Activated CD4-positive, alpha-beta T cell treated with anti-CD3 and anti-CD28 coated beads, Interleukin-2, Interleukin-6, amounts not matched to agents 100 ng/mL and 50 ng/mL, durations not matched to agents 16 hours and 8 hours (primary cell): ENCODE measurements at regions not wholly inside any gene's neighbourhood (a gene's known extent, or its start where the extent isn't known, plus 50 kb on each side); places are given as distances from the start of the nearest gene placed in this dataset.
A peak's percentile ranks its signal among the peaks of the same experiment; 100 is the strongest.

ENCODE experiments used
- DNase-seq: peaks from one replicate; pipeline ENCODE4 v3.0.0-alpha.2; 2020

DNA sequence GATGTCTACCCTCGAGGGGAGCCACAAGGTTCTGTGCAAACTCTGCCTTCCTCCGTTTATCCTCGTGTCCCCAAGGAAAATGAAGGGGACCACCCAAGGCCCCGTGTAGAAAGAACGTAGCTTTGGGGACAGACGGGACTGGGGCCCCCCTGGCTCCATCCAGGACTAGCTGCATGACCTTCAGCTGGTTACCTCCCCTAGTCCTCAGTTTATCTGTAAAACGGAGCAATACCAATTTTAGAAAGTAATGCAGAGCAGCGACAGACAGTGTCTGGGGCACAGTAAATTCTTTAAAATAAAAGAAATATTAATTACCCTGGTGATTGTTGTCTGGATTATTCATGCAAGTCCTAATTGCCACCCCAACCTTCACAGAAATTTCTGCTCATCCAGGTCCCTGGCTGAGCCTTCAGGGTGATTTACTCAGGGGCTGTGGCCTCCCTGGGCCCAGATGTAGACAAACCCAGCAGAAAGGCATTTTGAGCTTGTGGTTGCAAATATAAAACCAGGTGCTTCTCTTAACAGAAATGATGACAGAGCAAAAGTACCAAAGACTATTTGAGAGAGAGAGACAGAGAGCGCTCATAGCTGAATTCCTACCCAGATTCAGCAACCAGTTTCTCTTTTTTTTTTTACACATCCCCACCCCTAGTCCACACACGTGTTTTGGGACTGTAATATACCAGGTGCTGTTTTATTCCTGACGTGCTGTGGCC lies 155.1 kb upstream of the SMIM23 start:
- DNase-seq: no peak

DNA sequence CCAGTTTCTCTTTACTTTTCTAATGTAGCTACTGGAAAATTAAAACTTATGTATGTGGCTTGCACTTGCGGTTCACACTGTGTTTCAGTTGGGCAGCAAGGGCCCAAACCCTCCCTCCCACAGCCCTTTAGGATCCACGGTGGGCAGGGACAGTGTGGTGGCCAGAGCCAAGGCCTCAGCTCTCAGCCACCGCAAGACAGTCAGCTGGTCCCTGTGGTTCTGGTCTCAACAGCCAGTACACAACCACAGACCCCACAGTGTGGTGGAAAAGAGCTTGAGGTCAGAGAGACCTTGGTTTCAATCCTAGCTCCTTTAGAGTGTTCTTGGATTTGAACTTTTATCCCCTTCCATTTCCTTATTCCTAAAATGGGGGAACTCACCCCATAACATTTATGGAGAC lies 153.0 kb upstream of the SMIM23 start:
- no peak for DNase-seq

DNA sequence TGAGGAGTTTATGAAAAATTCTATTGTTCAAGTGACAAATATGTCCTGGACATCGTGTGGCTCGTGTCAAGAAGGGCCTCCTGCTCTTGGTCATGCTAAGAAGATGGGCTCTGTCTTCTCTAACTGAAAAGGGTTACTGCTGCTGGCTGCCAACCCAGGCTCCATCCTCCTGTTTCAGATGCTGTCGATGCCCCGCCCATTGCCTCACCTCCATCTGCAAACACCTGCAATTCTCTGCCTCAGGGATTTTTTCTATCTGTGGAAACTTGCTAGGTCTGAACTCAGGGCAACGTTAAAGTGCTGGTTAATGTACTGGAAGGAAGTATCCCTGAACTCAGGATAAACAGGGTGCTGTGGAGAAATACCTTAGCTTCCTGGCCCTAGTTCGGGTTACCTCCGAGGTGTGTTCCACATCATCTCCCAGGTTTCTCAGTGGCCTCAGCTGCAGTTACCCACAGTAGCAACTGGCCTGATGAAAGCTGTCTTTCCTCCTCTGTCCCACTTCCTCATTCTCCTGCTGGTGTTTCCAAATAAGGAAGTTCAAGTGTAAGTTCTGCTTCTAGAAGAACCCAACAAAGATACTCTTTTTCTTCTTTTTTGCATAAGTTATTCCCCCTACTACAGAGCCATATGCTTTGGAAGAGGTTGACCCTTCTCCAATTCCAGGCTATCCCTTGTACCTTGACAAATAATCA lies 151.7 kb upstream of the SMIM23 start:
- DNase-seq: no peak

DNA sequence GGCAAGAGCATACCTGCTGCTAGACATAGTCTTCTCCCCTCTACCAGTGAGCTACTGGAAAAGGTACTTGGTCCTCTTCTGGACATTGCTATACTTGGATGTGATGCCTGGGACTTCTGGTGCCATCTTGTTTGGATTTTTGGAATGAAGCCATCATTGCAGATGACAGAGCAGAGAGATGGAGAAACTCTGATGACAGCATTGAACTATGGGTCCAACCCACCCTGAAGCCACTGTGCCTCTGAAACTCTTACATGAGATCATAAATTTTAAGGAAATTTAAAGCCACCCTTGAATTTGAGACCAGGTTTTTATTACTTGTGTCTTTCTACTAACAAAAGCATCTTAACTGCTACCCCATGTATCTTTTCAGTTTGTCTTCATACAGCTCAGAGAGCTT lies 151.1 kb upstream of the SMIM23 start:
- no peak for DNase-seq

DNA sequence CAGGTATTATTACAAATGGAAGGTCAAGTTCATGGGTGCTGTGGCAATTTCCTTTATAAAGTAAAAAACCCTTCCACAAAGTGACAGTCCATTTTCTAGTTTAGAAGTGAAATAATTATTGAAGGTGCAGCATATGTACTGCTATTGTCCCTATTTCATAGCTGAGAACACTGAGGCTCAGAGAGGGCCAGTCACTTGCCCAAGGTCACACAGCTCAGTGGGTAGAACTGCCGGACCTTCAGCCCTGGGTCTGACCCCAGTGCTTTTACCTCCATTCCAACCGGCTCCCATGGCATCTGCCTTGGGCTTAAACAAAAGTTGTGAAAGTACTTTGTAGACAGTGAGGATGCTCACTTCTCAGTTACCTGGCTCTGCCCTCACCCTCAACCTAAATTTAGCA lies 150.6 kb upstream of the SMIM23 start:
- no peak for DNase-seq

DNA sequence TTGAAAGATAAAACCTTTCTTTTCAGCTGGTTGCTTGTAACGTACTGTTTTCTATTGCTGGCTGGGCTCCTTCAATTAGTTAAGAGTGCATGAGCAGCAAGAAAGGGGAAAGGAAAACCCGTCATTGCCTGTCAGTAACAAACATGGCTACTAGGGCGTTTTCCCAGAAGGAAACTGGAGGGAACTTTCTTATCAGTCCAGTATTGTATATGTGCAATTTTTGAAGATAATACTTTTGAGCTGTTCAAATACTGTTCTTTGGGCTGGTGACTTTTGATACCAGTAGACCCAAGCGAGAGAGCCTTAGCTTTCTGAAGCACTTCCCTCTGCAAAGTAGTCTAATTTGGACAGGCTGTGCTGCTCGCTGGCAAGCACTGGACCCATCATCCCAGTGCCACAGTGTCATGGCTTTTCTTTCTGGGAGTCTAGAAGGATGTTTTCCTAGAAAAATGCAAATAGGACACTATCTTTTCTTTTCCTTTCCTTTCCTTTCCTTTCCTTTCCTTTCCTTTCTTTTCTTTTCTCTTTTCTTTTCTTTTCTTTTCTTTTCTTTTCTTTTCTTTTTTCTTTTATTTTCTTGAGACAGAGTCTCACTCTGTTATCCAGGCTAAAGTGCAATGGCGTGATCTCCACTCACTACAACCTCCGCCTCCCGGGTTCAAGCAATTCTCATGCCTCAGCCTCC lies 149.9 kb upstream of the SMIM23 start:
- no peak for DNase-seq

DNA sequence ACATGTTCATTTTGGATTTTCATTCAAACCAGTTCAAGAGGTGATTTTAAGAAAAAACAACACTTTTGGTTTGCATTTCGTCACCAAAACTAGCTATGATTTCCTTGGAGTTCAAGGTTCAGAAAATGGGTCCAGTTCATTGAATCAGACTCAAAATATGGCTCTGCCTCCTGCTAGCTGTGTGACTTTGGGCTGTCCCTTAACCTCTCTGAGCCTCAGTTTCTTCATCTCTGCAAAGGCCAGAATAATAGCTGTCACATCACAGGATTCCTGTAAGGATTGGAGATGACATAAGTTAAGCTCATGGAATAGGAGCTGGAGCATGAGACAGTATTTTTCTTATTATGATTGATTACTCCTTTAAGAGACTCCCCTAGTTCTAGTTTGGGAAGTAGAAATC lies 147.8 kb upstream of the SMIM23 start:
- no peak for DNase-seq

DNA sequence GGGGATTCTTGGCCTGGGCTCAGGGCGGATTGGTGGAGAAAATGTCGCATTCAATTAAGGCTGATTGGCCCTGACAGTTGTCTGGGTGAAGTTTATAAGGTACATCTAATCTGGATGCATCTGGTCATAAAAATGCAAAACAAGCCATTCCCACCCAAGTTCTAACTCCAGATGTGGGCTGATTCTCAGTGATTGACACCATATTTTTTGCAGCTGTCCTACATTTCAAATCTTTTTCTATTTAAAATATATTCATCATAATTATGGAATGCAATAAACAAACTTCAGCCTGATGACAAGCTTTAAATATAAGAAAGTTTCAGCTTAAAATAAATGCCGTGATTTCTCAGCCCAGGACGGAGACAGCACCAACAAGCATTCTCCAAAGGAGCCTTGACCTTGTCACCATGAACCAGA lies 146.4 kb upstream of the SMIM23 start:
- DNase-seq: no peak

DNA sequence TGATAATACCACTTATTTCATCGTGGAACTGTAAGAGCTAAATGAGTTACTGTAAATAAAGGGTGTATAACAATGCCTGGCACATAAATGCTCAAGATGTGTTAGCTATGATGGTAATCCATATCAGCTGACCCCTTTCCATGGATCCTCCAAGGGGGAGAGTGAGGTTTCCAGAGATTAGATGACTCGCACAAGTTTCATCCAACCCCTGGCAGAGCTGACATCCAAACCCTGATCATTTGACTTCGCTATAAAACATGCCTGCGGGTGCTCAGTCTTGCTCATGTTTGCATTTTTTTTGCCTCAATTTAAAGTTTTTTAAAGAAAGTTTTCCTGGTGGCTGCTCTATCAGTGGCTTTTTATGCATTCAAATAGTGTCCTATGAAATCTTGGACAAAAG lies 145.7 kb upstream of the SMIM23 start:
- no peak for DNase-seq

DNA sequence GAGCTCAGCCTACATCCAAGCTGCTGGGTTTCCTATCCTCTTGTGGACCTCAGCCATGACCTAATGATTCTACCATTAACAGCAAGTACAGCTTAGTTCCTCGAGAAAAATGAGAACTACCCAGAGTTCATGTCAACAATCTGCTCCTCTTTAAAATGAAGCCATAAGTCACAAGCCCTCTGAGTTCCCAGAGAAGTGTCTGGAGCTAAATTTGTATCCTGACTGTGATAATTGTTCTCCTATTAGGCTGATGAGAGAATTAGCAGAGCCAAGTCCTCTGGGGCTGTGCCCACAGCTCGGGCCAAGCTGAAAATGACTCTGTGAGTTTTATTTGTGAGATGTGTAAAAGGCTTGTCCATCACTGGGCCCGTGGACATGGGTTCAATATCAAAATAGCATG lies 145.1 kb upstream of the SMIM23 start:
- DNase-seq: no peak

DNA sequence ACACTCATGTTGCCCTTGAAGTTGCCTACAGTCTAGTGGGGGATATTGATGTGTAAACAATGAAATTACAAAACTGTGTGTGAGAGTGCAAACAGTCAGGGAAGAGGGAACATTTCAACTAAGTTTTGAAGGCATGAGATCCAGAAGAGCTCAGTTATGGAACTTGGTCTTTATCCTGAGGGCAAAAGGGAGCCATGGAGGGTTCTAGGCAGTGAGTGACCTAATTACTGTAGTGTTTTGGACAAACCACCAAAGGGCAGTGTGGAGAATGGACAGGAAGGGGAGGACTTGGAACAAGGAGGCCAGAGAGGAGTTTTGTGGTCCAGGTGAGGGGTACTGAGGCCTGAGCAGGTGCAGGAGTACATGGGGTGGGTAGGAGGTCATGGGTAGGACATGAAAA lies 143.7 kb upstream of the SMIM23 start:
- no peak for DNase-seq

DNA sequence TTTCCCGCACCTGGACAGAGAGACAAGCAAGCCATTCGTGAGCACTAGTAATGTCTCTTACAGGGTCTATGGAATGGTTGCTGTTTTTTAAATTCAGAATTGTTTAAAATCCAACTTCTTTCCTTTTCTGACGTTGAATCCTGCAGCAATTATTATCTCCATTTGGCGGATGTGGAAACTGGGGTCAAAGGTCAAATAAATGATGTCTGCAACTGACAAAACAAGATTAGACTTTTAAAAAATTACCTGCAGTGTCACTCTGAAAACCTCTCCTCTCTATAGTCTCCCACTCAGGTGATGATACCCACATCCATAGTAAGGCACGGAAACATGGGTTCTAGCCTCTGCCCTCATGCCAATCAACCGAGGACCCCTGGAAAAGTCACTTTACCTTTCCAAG lies 142.7 kb upstream of the SMIM23 start:
- DNase-seq: no peak

DNA sequence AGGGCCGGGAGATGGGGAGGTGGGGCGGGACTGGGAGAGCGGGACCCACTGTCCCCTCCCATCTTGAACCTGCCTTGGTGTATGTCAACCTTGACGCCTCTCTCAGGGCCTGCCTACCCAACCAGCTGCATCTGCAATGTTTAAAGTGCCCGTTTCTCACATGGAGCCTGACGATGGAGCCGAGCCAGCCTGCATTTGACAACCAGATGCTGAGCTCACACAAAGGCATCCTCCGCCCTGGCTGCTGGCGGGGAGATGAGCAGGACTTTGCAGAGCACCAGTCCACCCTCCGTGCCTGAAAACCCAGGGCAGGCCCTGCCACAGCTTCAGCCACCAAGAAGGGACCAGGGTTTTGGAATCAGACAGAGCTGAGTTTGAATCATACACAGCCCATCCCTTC lies 141.1 kb upstream of the SMIM23 start:
- no peak for DNase-seq

DNA sequence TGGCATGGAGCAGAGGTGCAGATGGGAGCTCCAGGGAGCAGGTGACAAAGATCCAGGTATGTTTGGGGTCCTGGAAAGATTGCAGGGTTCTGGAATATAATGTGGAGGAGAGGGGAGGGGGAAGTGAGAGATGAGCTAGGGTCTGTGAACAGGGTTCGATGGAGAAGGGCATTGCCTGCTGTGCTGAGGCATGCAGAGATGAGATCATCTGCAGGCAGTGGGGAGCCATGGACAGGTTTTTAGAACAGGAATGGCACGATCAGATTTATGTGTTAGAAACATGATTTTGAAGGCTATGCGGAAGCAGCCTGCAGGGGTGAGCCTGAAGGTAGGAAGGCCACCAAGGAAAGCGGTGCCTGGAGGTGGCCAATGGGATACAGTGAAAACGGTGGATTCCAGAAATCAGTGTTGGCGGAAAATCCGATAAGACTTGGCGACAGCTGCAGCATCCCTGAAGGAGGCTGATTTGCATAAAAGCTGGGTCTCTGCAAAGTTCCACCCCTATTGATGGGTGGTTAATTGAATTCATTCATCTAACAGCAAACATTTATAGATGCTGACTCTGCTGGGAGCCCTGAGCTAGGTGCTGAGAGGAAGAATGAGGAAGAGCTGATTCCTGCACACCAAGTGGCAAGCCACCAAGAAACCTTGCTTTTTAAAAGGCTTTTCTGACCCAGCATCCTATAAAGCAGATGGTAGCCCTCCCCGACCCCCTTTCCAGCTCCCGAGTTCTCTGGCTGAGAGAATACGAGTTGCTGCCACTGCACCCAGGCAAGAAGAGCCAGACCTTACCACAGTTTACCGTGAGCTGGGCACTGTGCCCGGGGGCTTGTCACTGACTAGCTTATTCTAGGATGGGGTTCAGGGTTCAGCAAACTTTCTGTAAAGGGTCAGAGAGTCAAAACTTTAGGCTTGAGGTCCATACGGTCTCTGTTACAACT lies 139.2 kb upstream of the SMIM23 start:
- DNase-seq: no peak

DNA sequence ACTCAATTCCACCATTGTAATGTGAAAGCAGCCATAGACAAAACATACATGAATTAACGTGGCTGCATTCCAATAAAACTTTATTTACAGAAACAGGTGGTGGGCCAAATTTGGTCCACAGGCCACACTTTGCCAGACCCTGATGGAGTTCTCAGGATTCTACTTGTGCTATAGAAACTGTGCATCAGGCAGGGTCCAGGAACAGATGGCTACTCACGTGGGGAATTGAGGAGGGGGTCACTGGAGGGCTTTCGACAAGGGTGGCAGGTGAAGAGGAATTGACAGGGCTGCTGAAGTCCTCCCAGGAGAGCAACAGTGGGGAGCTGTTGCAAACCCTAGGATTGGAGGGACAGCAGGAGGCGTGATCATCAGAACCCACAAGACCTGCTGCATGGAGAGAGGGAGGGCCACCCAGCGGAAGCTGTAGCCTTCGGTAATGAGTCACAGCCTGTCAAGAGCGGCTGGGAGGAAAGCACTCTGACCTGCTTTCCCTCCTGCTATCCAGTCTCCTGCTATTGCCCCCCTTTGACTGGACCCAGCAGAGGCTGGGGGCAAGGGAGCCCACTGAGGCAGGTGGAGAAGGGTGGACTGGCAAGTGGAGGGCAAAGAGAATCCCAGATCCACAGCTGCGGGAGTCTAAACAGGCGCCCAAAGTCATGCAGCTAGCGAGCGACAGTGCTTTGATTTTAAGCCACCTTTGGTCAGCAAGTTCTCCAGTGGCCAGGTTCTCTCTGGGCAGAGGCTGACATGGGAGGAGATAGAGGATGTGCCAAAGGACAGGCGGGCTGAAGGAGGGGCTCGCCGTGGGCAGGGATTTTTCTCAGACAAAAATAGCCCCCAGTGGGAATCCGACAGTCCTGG lies 138.3 kb upstream of the SMIM23 start:
- peak; percentile 36 for DNase-seq

DNA sequence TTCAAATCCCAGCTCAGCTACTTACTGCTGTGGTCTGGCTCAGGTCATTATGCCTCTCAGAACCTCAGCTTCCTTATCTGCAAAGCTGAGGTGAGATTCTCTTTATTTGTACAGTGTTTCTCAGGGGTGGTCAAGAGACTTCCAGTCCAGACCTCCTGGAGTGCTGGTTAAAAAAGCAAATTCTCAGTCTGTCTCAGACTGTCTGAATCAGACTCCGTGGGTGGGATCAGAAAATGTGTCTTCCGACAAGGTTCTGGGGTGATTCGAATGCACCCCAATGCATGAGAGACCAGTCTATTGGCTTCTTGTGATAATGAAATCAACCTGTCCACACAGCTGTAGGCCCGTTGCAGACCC lies 137.7 kb upstream of the SMIM23 start:
- DNase-seq: no peak

DNA sequence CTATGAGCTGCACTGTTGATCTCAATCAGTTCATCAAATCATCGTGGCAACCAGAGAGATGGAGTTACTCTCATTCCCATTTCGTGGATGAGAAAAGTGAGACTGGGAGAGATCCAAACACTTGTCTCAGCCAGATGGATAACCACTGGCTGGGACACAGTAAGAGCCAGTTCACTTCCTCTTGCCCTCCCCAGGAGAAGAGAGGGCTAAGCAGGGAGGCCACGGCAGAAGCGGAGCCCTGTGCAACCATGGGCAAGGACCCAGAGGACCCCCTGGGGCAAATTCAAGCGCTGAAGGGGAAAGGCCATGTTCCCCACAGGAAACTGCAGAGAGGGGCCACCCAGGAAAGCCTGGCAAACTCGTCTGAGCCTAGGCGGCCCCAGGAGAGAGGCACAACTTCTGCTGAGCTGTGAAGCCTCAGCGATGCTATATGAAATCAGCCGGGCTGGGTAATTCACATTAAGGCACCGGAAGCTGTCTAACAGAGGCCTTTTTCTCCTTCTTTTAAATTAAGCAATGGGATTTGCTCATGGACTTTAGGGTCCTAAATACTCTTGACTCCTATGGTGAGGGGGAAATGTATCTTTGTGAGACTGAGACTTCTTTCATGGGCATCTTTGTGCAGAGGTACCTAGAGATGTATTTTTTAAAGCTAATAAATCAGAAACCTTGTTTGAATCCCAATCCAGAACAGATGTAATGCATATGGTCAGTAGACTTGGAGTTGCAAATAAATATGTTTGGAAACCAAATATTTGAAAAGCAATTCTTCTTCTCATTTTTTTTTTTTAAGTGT lies 137.1 kb upstream of the SMIM23 start:
- DNase-seq: no peak

DNA sequence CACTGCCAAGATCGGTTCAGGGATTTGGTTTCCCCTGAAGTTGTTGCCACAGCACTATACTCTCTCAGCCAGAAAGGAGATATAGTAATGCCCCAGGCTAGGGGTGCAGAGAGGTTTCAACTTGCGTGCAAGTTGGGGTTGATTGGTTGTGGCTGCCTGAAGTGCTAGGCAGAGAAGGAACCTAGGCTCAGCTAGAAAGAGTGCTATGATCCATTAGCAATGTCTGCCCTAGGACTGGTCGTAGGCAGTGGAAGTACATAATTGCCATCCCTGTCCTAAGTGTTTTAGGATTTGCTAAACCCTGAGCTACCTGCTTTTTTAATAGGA lies 136.6 kb upstream of the SMIM23 start:
- no peak for DNase-seq

DNA sequence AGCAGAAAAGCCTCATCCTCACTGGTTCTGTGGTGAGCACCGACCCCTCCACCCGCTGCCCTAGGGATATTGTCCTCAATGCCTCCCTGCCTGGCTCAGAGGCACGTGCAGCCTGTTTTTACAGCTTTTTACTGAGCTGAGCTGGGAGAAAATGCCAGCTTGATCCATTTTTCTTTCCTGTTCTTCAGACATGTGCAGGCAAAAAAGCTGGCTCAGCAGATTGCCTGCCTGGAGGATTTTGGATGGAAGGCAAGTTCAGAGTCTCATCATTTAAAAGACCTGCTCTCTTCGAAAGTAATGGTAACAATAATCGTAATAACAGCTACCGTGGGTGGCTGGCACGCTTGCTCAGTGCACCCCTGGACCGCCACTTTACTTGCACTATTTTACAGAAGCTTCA lies 135.0 kb upstream of the SMIM23 start:
- DNase-seq: no peak

DNA sequence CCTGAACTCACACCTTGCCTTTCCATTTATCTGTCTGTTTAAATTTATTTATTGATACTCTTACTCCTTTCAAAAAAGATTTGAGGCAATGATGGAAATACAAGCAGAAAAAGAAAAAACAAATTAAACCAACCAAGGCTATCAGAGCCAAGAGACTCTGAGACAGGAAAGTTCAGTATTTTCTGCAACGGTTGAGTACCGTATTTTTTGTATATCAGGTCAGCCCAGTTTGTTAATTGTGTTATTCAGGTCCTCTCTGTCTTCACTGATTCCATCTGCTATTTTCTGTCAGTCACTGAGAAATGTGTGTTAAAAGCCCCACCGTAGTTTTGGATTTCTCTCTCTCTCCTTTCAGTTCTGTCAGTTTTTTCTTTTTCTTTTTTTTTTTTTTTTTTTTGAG lies 134.5 kb upstream of the SMIM23 start:
- DNase-seq: no peak

DNA sequence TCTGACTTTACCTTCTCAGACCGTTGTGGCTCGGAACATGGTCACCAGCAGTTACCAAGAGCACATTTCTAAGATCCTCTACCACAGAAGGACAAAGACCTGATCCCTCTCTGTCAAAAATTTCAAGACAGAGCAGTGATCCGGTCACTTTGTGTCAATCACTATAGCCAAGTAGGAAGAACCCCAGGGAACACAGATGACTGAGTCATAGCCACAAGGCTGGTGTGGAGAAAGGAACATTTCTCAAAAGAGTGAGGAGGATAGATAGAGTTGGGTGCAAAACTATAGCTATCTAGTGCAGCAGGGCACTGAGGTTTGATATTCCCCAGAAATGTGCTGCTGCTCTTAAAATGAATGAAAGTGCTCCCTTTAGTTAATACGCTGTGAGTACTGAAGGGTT lies 130.7 kb upstream of the SMIM23 start:
- DNase-seq: no peak

DNA sequence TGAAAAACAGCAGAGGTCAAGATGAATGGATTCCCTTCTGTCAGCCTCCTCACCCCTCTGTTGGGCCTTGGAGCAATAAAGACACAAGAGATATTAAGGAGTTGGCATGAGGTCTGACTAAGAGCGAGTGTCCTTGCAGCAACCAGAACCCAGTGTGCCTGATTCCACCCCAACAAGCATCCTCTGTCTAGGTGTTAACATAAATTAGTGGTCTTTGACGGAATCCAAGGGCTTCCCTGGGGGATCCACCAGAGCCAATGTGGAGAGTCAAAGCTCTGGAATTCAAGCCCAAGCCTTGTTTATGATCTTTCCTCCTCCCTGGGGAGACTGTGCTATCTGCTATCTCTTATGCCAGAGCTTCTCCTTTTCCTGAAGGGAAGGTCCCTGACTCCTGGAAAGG lies 128.1 kb upstream of the SMIM23 start:
- DNase-seq: no peak
